A673 (cell line): ENCODE measurements at regions not wholly inside any gene's neighbourhood (a gene's known extent, or its start where the extent isn't known, plus 50 kb on each side); places are given as distances from the start of the nearest gene placed in this dataset.

Experiments
- BruUV-seq: library from RNA; stranded (reverse); fragments of 400-500 nt; replicated peaks from 2 replicates; lab custom pipeline; 2021; lab: Mats Ljungman, UMichigan
- CTCF ChIA-PET: fragments of 300-600 bp; sonication (Branson Sonifier 250); formaldehyde crosslinking; loops from one replicate; lab custom pipeline; 2022; ENCODE audit warnings: antibody characterized with exemption; lab: Charles Lee
- POLR2A ChIA-PET: fragments of 300-600 bp; sonication (Branson Sonifier 250); formaldehyde crosslinking; loops from one replicate; lab custom pipeline; 2022; ENCODE audit warnings: antibody characterized with exemption; ENCODE audit not compliant: low non-redundant PET; lab: Charles Lee
- DNase-seq: peaks from one replicate; pipeline ENCODE4 v3.0.0-alpha.2; 2015; ENCODE audit warnings: low spot score
- H3K27ac ChIP-seq: fragments of 200-600 bp; sonication (generic); 2 replicates; pipeline ENCODE4 v1.5.1; 2016; ENCODE audit warnings: mixed run types, low read depth, mild to moderate bottlenecking, mixed read lengths, antibody characterized with exemption, low read length; ENCODE audit not compliant: poor library complexity, severe bottlenecking
- H3K27me3 ChIP-seq: fragments of 200-600 bp; sonication (generic); replicated peaks from 2 replicates; pipeline ENCODE4 v1.6.1; 2017; ENCODE audit warnings: mixed run types, low read depth, mild to moderate bottlenecking, mixed read lengths, antibody characterized with exemption, low read length; ENCODE audit not compliant: insufficient read depth, poor library complexity
- H3K36me3 ChIP-seq: fragments of 200-600 bp; sonication (generic); 2 replicates; pipeline ENCODE4 v1.6.1; 2016; ENCODE audit warnings: mixed run types, mild to moderate bottlenecking, mixed read lengths, antibody characterized with exemption, low read length; ENCODE audit not compliant: insufficient read depth, poor library complexity, severe bottlenecking
- H3K4me1 ChIP-seq: fragments of 200-600 bp; sonication (generic); 2 replicates; pipeline ENCODE4 v1.6.1; 2017; ENCODE audit warnings: mixed run types, mild to moderate bottlenecking, mixed read lengths, antibody characterized with exemption, low read length; ENCODE audit not compliant: insufficient read depth, poor library complexity, severe bottlenecking
- H3K4me3 ChIP-seq: fragments of 200-600 bp; sonication (generic); 2 replicates; pipeline ENCODE4 v1.5.1; 2016; ENCODE audit warnings: low read depth, mixed run types, mild to moderate bottlenecking, mixed read lengths, low read length; ENCODE audit not compliant: poor library complexity, severe bottlenecking
- H3K9me3 ChIP-seq: fragments of 200-600 bp; sonication (generic); 2 replicates; pipeline ENCODE4 v1.6.1; 2016; ENCODE audit warnings: mixed run types, low read depth, mild to moderate bottlenecking, mixed read lengths, antibody characterized with exemption, low read length; ENCODE audit not compliant: poor library complexity, severe bottlenecking
- CTCF ChIP-seq: fragments of 300-800, 200-600 bp; sonication (generic); conservative IDR thresholded peaks from 2 replicates; pipeline ENCODE4 v1.5.1; 2017; ENCODE audit warnings: low read depth, mild to moderate bottlenecking, antibody characterized with exemption, low read length, moderate library complexity, mixed read lengths
- EZH2 ChIP-seq: fragments of 200-600 bp; sonication (generic); IDR thresholded peaks from 2 replicates; pipeline ENCODE4 v1.6.1; 2017; ENCODE audit warnings: borderline replicate concordance, low read depth, mild to moderate bottlenecking, mixed read lengths, antibody characterized with exemption, low read length; ENCODE audit not compliant: poor library complexity, severe bottlenecking
- intact Hi-C: fragments of 100-400 bp; cut with micrococcal nuclease; formaldehyde crosslinking; loops from one replicate; pipeline ENCODE4 v1.10.0; 2022; ENCODE audit not compliant: unreplicated experiment

GRCh38 chr7:79828866-79829265, 305.8 kb upstream of the GNAI1 start:
- DNase-seq = no peak
- no peaks in the 10 kb centered on the region for H3K36me3 ChIP-seq
- no peaks in the 10 kb centered on the region for H3K9me3 ChIP-seq
- no peak overlapping the region for H3K4me3 ChIP-seq
- H3K27me3 ChIP-seq = peaks cover 66% of the 10 kb centered on the region
- no peaks in the 10 kb centered on the region for H3K4me1 ChIP-seq
- TF ChIP-seq CTCF = no peak
- TF ChIP-seq EZH2 = no peak
- BruUV-seq = no TSS peak
- POLR2A ChIA-PET = no interaction called here
- no peak overlapping the region for H3K27ac ChIP-seq
- CTCF ChIA-PET = no interaction called here
- intact Hi-C loops = no loop called here

- H3K9me3 ChIP-seq = no peaks in the 10 kb centered on the region
- ChIA-PET CTCF (no interaction called here), POLR2A (no interaction called here)
- peaks cover 90% of the 10 kb centered on the region for H3K27me3 ChIP-seq
- BruUV-seq = no TSS peak
- TF ChIP-seq CTCF (no peak), EZH2 (no peak)
- no peak overlapping the region for H3K4me3 ChIP-seq
- H3K27ac ChIP-seq = no peak overlapping the region
- no peak for DNase-seq
- no peaks in the 10 kb centered on the region for H3K36me3 ChIP-seq
- no peaks in the 10 kb centered on the region for H3K4me1 ChIP-seq
- intact Hi-C loops = no loop called here
Observed at GRCh38 chr7:79823246-79823951, 311.2 kb upstream of the GNAI1 start.

GRCh38 chr7:79822620-79823240, 311.9 kb upstream of the GNAI1 start:
- Histone ChIP-seq H3K4me3 (no peak overlapping the region), H3K27ac (no peak overlapping the region), H3K36me3 (no peaks in the 10 kb centered on the region), H3K27me3 (peaks cover 89% of the 10 kb centered on the region), H3K4me1 (no peaks in the 10 kb centered on the region), H3K9me3 (no peaks in the 10 kb centered on the region)
- no peak for DNase-seq
- no TSS peak for BruUV-seq
- ChIA-PET CTCF (no interaction called here), POLR2A (no interaction called here)
- TF ChIP-seq CTCF (no peak), EZH2 (no peak)
- intact Hi-C loops = no loop called here
